GM11168 (cell line): ENCODE measurements at regions not wholly inside any gene's neighbourhood (a gene's known extent, or its start where the extent isn't known, plus 50 kb on each side); places are given as distances from the start of the nearest gene placed in this dataset.

Experiments used
- in situ Hi-C: fragments of 300-500 bp; cut with MboI; formaldehyde crosslinking; loops from one replicate; pipeline ENCODE4 v1.12.0; 2022; ENCODE audit warnings: low sequenced_read_pairs; ENCODE audit not compliant: unreplicated experiment

GRCh38 chr5:54860321-54860720 lies 125.1 kb downstream of the ESM1 start:
- in situ Hi-C loops: no loop called here

DNA sequence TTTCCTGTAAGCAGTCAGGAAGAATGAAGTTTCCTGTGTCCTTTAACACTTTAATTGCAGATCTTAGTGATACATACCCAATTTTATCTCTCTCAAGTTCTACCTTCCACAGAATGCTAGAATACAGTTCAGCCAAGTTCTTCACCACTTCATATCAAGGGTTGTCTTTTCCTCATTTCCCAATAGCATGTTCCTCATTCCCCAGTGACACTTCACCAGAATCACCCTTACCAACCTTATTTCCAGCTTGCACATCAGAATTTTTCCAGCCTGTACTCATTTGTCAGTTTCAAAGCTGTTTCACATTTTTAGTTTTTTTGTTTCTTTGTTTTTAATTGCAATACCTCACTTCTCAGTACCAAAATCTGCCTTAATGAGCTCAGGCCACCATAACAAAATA lies 126.1 kb downstream of the ESM1 start:
- in situ Hi-C loops: loop anchor here (10.0 kb wide), 1 partner anchor 345 kb away; the partner anchor contains the start of gene SNX18

DNA sequence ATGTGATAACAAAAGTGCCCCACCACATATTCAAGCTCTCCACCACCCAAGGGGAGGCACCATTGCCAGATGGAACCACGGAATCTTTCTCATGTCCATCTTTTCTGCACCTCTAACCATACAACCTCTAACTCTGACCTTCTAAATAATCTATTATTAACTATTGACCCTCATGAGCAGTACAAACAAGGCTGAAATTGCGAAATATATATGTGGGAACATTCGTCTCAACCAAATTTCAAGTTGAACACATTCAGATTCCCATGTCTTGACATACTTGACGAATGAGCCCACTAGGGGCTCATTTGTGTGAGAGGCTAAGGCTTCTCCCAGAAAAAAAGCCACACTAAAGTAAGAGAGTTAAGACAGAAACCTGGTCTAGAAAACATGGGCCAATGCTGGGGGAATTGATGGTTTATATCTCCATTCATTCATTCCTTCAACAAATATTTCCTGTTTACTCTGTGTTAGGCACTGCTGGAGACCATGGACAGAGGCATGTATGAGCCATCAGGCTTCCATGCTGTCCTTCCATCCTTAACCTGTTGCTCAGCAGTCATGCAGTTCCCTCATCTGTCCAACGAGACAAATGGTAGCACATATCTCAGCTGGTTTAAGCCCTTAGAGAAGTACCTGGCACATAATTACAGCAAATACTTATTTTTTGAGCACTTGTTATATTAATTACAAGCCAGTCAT lies 130.4 kb downstream of the ESM1 start:
- in situ Hi-C loops: loop anchor here (10.0 kb wide), 1 partner anchor 340 kb away; the partner anchor contains the start of gene SNX18

DNA sequence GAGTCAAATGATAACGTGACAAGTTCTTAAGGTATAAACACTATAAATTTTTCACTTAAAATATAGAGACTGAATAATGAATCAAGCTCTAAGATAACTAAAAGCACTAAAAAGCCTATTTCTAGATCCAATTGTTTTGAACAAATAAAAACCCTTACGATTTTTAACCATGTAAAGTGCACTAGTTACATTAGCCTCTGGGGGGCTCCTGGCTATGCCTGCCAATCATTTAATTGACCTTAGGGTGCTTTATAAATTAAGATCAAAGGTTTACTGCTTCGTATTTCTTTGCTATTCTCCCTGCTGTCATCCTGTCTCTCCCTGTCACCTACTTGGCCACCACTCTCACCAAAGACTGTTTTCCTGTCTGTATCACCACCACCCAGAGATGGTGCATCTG lies 133.4 kb downstream of the ESM1 start:
- in situ Hi-C loops: loop anchor here (10.0 kb wide), 1 partner anchor 337 kb away; the partner anchor contains the start of gene SNX18

DNA sequence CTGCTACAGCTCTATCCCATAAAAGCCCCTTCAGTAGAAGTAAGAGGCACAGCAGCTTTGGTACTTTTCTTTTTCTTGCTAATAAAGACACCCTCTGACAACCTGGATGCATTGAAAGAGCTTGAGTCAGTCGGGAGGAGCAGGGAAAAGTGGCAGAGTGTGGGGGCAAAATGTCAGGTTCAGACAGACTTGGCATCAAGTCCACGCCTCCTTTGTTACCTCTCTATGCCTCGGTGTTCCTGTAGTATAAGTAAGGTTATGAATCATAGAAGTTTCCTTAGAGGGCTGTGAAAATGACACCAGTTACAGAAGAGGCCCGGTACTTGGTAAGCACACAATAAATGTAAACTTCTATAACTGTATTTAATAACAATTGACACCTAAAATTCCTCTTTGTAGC lies 133.9 kb downstream of the ESM1 start:
- in situ Hi-C loops: loop anchor here (10.0 kb wide), 1 partner anchor 337 kb away; the partner anchor contains the start of gene SNX18

- in situ Hi-C loops: no loop called here
Measured at GRCh38 chr5:54848581-54848980, 136.8 kb downstream of the ESM1 start.

- in situ Hi-C loops: no loop called here
Measured at GRCh38 chr5:54845567-54845941, 139.8 kb downstream of the ESM1 start.

DNA sequence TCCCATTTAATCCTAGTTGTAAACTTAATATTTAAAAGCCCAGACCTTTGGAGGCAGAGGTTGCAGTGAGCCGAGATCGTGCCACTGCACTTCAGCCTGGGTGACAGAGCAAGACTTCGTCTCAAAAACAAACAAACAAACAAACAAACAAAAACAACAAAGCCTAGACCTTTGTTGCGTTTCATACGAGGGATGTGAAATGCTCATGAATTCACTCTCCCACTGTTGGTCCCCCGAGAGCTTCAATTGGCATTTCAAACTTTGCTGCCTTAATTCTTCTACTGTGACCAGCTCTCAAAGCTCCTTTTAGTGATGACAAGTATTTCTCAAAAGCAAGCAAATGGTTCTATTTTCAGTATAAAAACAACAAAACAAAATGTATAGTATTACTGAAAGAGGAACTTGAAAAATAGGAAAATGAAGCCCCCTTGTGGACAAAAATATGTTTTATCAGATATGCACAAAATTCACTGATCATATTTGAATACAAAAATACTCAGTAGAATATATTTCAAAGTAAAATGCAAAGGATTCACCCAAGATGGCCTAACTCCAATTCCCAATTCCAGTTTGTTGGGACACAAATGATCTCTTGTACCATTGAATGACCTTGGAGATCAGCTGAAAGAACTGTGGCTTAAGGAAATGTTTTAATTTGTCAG lies 140.4 kb downstream of the ESM1 start:
- in situ Hi-C loops: no loop called here

DNA sequence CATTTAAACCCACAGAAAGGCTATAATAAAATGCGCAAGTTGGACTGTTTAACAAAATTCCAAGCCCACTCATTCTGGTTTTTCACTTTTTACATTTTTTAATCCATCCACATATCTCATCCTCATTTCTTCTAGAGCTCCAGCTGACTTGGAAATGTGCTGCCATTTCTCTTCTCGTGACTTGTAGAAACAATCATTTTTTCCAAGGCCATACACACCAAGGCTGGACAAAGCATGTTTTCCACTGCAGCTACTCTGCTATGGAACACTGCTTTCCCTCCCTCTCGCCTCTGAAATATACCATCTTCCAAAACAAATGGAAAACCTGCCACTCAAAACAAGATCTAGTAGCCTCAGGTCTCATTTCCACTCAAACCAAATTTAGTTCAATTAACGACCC lies 141.1 kb downstream of the ESM1 start:
- in situ Hi-C loops: no loop called here

- in situ Hi-C loops: no loop called here
Measured at GRCh38 chr5:54841481-54841880, 143.9 kb downstream of the ESM1 start.

DNA sequence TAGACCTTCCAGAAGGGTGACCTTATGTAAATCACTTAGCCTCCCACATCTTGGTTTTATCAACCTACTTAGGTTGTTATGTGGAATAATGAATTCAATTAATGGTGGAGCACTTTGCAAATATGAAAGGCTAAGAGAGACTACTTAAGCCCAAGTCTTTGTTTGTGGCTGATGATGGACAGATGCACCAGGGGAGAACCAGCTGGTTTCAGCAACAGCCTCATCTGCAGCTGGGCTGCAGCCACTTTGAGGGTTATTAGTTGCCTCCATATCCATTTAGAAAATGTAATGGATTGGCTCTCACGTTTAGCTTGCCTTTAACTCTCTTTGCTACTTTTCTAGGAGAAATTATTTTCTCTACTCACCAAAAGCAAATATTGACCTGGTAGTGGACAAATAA lies 146.6 kb downstream of the ESM1 start:
- in situ Hi-C loops: loop anchor here (10.0 kb wide), 1 partner anchor 314 kb away; no protein-coding TSS in a partner anchor

DNA sequence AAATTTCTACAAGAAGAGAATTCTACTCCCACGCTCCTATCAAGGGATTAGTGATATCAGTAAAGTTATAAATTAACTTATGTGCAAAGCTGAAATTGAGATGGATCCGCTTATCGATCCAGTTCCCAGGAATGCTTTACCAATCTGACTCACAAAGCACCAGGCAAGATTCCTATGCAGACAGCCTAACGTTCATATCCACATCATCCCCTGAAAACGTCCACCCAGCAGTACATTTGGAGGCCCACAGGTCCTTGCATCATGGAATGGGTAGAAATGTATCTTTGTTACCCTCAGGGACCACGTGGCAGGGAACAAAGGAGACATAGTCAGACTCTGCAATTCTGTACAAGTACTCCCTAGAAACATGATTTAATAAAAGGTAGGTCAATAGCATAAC lies 147.4 kb downstream of the ESM1 start:
- in situ Hi-C loops: loop anchor here (10.0 kb wide), 1 partner anchor 313 kb away; no protein-coding TSS in a partner anchor

DNA sequence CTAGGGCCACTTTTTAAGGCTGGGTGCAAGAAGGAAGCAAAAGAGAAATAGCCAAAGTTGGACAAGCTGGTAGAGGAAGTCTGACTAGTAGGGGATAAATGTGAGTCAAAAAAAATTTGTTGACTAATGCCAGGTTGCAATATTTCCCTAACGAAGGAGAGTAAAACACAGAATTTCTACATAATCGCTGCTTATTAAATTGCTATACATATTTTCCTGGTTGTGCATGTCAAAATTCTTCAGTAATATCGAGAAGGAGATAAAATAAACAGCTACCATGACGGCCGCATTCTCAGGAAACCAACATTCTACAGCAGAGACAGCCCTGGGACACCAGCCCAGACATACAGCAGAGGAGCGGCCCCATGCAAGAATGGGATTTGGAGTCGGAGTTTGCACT lies 148.3 kb downstream of the ESM1 start:
- in situ Hi-C loops: loop anchor here (10.0 kb wide), 1 partner anchor 312 kb away; no protein-coding TSS in a partner anchor

DNA sequence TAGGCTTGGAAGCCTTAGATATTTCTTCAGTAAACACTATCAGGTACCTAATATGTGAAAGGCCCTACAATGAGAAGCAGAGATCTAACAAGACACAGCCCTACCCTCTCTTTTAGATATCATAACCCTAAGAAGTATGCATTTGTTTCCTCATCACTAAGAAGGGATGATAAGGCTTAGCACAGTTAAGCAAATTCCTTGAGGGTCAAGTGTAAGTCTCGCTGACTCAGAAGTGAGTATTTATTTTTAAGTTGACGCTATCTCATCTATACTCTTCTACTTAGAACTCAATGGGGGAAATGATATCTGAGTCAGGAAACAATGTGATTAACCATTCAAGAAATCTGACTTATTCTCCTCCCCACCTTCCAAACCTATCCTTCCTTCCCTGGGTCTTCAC lies 149.7 kb downstream of the ESM1 start:
- in situ Hi-C loops: loop anchor here (10.0 kb wide), 1 partner anchor 311 kb away; no protein-coding TSS in a partner anchor

DNA sequence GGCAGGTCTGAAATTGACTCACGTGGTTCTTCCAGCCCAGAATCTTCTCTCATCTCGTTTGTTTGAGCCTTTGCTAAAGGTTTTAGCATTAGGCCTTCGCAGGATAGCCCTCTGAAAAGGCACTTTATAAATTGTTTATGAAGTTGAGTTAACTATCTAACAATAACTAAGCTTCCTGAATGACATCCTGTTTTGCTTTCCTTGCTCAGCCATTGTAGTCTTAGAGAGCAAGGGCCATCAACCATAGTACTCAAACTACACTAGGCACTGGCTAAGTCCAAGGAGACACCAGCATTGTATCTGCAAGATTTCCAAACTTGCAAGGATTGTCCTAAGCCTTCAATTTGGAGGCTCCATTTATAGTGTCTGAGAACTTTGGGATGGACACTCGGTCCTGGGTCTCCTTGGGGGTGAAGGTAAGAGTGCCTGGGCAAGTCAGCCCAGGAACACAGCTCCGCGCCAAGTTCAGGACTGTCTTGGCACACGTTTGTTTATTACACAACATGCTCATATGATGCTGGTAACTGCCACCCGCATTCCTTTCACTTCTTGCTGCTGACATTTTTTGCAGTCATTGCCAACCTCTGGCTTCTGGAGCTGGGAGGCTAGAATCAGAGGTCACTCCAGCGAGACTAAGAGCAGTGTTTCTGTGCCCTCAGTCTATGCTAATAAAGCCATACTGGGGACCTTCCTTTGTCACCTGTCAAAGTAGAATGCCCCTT lies 151.1 kb downstream of the ESM1 start:
- in situ Hi-C loops: loop anchor here (10.0 kb wide), 1 partner anchor 309 kb away; no protein-coding TSS in a partner anchor

DNA sequence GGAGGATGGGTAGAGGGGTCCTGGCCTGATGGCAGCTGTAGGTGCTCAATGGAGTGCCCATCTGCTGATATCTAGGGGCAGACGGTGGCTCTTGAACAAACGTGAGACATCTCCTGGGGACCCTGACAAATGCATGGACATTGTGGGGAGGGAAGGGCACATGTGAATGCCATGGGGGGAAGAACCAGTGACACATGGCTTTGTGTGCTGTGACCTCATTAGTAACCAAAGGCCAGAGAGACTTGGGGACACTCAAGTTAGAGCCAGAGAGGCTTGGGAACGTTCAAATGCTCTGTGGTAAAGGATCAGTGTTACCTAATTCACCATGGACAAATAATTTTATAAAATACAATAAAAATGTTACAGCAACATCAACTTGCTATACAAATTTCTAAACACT lies 151.8 kb downstream of the ESM1 start:
- in situ Hi-C loops: loop anchor here (10.0 kb wide), 1 partner anchor 309 kb away; no protein-coding TSS in a partner anchor

- in situ Hi-C loops: loop anchor here (10.0 kb wide), 1 partner anchor 308 kb away; no protein-coding TSS in a partner anchor
Measured at GRCh38 chr5:54832858-54833257, 152.5 kb downstream of the ESM1 start.

DNA sequence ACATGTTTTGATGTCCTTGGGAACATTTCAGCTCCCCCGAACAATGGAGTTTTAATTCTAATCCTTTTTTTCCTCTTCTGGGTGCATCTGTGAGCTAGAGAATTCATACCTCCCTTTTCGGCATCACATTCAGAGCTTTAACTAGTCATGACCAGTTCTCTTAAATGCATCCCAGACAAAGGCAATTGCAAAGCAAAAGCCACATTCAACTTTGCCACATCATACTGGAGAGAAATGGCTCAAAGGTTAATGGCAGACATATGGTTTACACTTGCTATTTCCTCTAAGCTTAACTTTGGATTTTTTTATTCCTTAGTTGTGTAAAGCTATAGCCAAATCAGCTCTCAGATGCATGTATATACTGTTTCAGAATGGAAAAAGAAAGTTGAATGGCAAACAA lies 153.3 kb downstream of the ESM1 start:
- in situ Hi-C loops: loop anchor here (10.0 kb wide), 1 partner anchor 307 kb away; no protein-coding TSS in a partner anchor

DNA sequence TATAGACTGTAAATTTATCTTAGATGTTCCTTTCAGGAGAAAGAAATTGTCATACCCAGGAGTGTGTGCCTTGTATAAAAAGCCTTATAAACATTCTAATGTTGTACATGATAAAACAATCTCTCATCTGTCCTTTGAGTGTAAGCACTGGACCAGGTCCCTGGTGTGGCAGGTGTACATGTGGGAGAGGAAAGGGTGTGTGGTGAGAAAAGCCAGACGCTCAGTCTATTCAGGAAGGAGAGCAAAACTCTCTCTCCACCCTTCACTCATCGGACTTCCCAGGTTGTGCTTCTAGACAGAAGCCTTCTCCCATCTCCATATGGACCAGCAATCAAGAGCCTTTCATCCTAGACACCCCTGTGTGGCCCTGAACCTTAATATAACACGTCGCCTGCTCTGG lies 154.2 kb downstream of the ESM1 start:
- in situ Hi-C loops: loop anchor here (10.0 kb wide), 1 partner anchor 306 kb away; no protein-coding TSS in a partner anchor
